ENCODE measurements at regions not wholly inside any gene's neighbourhood (a gene's known extent, or its start where the extent isn't known, plus 50 kb on each side); places are given as distances from the start of the nearest gene placed in this dataset.

DNA sequence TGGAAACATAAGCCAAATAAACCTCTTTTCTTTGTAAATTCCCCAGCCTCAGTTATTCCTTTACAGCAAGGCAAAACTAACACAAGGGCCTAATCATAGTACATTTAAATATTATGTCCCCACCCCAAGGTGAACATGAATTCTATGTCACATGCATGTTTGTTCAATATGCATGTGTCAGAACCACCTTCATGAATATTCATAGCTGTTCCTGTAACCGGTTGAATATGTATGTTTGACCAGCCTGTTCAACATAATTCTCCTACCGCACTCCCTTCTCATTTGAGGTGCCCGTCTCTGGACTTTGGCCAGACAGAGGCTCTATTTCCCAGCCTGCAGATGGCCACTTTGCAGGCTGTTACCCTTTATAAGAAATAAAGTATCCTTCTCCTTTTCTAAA is 769.4 kb upstream of the SLITRK1 start:
- TF ChIP-seq, protein P1, sequence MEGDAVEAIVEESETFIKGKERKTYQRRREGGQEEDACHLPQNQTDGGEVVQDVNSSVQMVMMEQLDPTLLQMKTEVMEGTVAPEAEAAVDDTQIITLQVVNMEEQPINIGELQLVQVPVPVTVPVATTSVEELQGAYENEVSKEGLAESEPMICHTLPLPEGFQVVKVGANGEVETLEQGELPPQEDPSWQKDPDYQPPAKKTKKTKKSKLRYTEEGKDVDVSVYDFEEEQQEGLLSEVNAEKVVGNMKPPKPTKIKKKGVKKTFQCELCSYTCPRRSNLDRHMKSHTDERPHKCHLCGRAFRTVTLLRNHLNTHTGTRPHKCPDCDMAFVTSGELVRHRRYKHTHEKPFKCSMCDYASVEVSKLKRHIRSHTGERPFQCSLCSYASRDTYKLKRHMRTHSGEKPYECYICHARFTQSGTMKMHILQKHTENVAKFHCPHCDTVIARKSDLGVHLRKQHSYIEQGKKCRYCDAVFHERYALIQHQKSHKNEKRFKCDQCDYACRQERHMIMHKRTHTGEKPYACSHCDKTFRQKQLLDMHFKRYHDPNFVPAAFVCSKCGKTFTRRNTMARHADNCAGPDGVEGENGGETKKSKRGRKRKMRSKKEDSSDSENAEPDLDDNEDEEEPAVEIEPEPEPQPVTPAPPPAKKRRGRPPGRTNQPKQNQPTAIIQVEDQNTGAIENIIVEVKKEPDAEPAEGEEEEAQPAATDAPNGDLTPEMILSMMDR (IDR thresholded peaks at IDR 0.05) = no peak
- TF ChIP-seq POLR2A (IDR thresholded peaks at IDR 0.05) (no peak), EP300 (IDR thresholded peaks at IDR 0.05) (no peak)
